ENCODE measurements at regions not wholly inside any gene's neighbourhood (a gene's known extent, or its start where the extent isn't known, plus 50 kb on each side); places are given as distances from the start of the nearest gene placed in this dataset.
"Not testable (repeated sequence)": the region's sequence is repeated elsewhere in the genome, so short reads cannot be mapped to it uniquely, and the experiment has no call there.

GRCh38 chr5:131107128-131107527 lies 57.9 kb downstream of the HINT1 start:
- no peaks in the 10 kb centered on the region for H3K9me3 ChIP-seq (ENCODE audit: insufficient read depth, low read depth, low read length)
- no peaks in the 10 kb centered on the region for H3K4me1 ChIP-seq (ENCODE audit: insufficient read depth, low read length)
- no peak overlapping the region for H3K4me3 ChIP-seq (ENCODE audit: low read length)
- no peaks in the 10 kb centered on the region for H3K27me3 ChIP-seq (ENCODE audit: insufficient read depth, low read length)
- no peak overlapping the region for H3K27ac ChIP-seq (ENCODE audit: low read length)
- H3K9ac ChIP-seq (ENCODE audit: low read depth, low read length), result no peak overlapping the region
- no peaks in the 10 kb centered on the region for H3K36me3 ChIP-seq (ENCODE audit: insufficient read depth, low read depth, low read length)

GRCh38 chr5:131104169-131104808 lies 60.8 kb downstream of the HINT1 start:
- no peak overlapping the region for H3K27ac ChIP-seq (ENCODE audit: low read length)
- H3K9ac ChIP-seq (ENCODE audit: low read depth, low read length), result no peak overlapping the region
- H3K4me1 ChIP-seq (ENCODE audit: insufficient read depth, low read length), result no peaks in the 10 kb centered on the region
- H3K4me3 ChIP-seq (ENCODE audit: low read length), result no peak overlapping the region
- H3K27me3 ChIP-seq (ENCODE audit: insufficient read depth, low read length), result no peaks in the 10 kb centered on the region
- no peaks in the 10 kb centered on the region for H3K9me3 ChIP-seq (ENCODE audit: insufficient read depth, low read depth, low read length)
- no peaks in the 10 kb centered on the region for H3K36me3 ChIP-seq (ENCODE audit: insufficient read depth, low read depth, low read length)

GRCh38 chr5:131096774-131097710 lies 68.0 kb downstream of the HINT1 start:
- H3K27me3 ChIP-seq (ENCODE audit: insufficient read depth, low read length), result no peaks in the 10 kb centered on the region
- no peak overlapping the region for H3K27ac ChIP-seq (ENCODE audit: low read length)
- H3K4me3 ChIP-seq (ENCODE audit: low read length), result no peak overlapping the region
- no peaks in the 10 kb centered on the region for H3K36me3 ChIP-seq (ENCODE audit: insufficient read depth, low read depth, low read length)
- no peak overlapping the region for H3K9ac ChIP-seq (ENCODE audit: low read depth, low read length)
- H3K9me3 ChIP-seq (ENCODE audit: insufficient read depth, low read depth, low read length), result no peaks in the 10 kb centered on the region
- H3K4me1 ChIP-seq (ENCODE audit: insufficient read depth, low read length), result no peaks in the 10 kb centered on the region

GRCh38 chr5:131095561-131095960 lies 69.5 kb downstream of the HINT1 start:
- not testable (repeated sequence) for H3K27me3 ChIP-seq (ENCODE audit: insufficient read depth, low read length); H3K4me1 ChIP-seq (ENCODE audit: insufficient read depth, low read length); H3K4me3 ChIP-seq (ENCODE audit: low read length); H3K9ac ChIP-seq (ENCODE audit: low read depth, low read length); H3K27ac ChIP-seq (ENCODE audit: low read length); H3K9me3 ChIP-seq (ENCODE audit: insufficient read depth, low read depth, low read length); H3K36me3 ChIP-seq (ENCODE audit: insufficient read depth, low read depth, low read length)

GRCh38 chr5:131084436-131084835 lies 80.6 kb downstream of the HINT1 start:
- Histone ChIP-seq H3K4me3 (ENCODE audit: low read length) (no peak overlapping the region), H3K27me3 (ENCODE audit: insufficient read depth, low read length) (no peaks in the 10 kb centered on the region), H3K4me1 (ENCODE audit: insufficient read depth, low read length) (no peaks in the 10 kb centered on the region), H3K36me3 (ENCODE audit: insufficient read depth, low read depth, low read length) (no peaks in the 10 kb centered on the region), H3K27ac (ENCODE audit: low read length) (no peak overlapping the region), H3K9me3 (ENCODE audit: insufficient read depth, low read depth, low read length) (peaks cover 23% of the 10 kb centered on the region; the same call in 1 of the 2 replicates), H3K9ac (ENCODE audit: low read depth, low read length) (no peak overlapping the region)

- H3K9ac ChIP-seq (ENCODE audit: low read depth, low read length), result no peak overlapping the region
- H3K4me1 ChIP-seq (ENCODE audit: insufficient read depth, low read length), result no peaks in the 10 kb centered on the region
- H3K4me3 ChIP-seq (ENCODE audit: low read length), result no peak overlapping the region
- no peak overlapping the region for H3K27ac ChIP-seq (ENCODE audit: low read length)
- H3K36me3 ChIP-seq (ENCODE audit: insufficient read depth, low read depth, low read length), result no peaks in the 10 kb centered on the region
- peaks cover 13% of the 10 kb centered on the region; the same call in 1 of the 2 replicates for H3K9me3 ChIP-seq (ENCODE audit: insufficient read depth, low read depth, low read length)
- no peaks in the 10 kb centered on the region for H3K27me3 ChIP-seq (ENCODE audit: insufficient read depth, low read length)
Observed at GRCh38 chr5:131081913-131082488, 83.1 kb downstream of the HINT1 start.

- peaks cover 7% of the 10 kb centered on the region; the same call in 1 of the 2 replicates for H3K9me3 ChIP-seq (ENCODE audit: insufficient read depth, low read depth, low read length)
- H3K9ac ChIP-seq (ENCODE audit: low read depth, low read length), result no peak overlapping the region
Observed at GRCh38 chr5:131081374-131081773, 83.7 kb downstream of the HINT1 start.

GRCh38 chr5:131079232-131079631 lies 85.8 kb downstream of the HINT1 start:
- no peaks in the 10 kb centered on the region for H3K9me3 ChIP-seq (ENCODE audit: insufficient read depth, low read depth, low read length)
- H3K4me3 ChIP-seq (ENCODE audit: low read length), result no peak overlapping the region
- H3K36me3 ChIP-seq (ENCODE audit: insufficient read depth, low read depth, low read length), result no peaks in the 10 kb centered on the region
- no peak overlapping the region for H3K9ac ChIP-seq (ENCODE audit: low read depth, low read length)
- no peaks in the 10 kb centered on the region for H3K4me1 ChIP-seq (ENCODE audit: insufficient read depth, low read length)
- H3K27me3 ChIP-seq (ENCODE audit: insufficient read depth, low read length), result no peaks in the 10 kb centered on the region
- no peak overlapping the region for H3K27ac ChIP-seq (ENCODE audit: low read length)

More at GRCh38 chr5:131081374-131081773, 83.7 kb downstream of the HINT1 start:
- Histone ChIP-seq H3K27me3 (ENCODE audit: insufficient read depth, low read length) (no peaks in the 10 kb centered on the region), H3K4me1 (ENCODE audit: insufficient read depth, low read length) (no peaks in the 10 kb centered on the region), H3K4me3 (ENCODE audit: low read length) (no peak overlapping the region), H3K27ac (ENCODE audit: low read length) (no peak overlapping the region), H3K36me3 (ENCODE audit: insufficient read depth, low read depth, low read length) (no peaks in the 10 kb centered on the region)

GRCh38 chr5:131068893-131069643 lies 96.0 kb downstream of the HINT1 start:
- Histone ChIP-seq H3K36me3 (ENCODE audit: insufficient read depth, low read depth, low read length) (no peaks in the 10 kb centered on the region), H3K4me3 (ENCODE audit: low read length) (no peak overlapping the region), H3K27ac (ENCODE audit: low read length) (no peak overlapping the region), H3K9ac (ENCODE audit: low read depth, low read length) (no peak overlapping the region), H3K27me3 (ENCODE audit: insufficient read depth, low read length) (no peaks in the 10 kb centered on the region), H3K9me3 (ENCODE audit: insufficient read depth, low read depth, low read length) (peaks cover 9% of the 10 kb centered on the region), H3K4me1 (ENCODE audit: insufficient read depth, low read length) (no peaks in the 10 kb centered on the region)

GRCh38 chr5:131068076-131068475 lies 97.0 kb downstream of the HINT1 start:
- H3K36me3 ChIP-seq (ENCODE audit: insufficient read depth, low read depth, low read length), result no peaks in the 10 kb centered on the region
- no peak overlapping the region for H3K4me3 ChIP-seq (ENCODE audit: low read length)
- H3K9ac ChIP-seq (ENCODE audit: low read depth, low read length), result no peak overlapping the region

GRCh38 chr5:131067636-131068035 lies 97.4 kb downstream of the HINT1 start:
- Histone ChIP-seq H3K9me3 (ENCODE audit: insufficient read depth, low read depth, low read length) (peaks cover 9% of the 10 kb centered on the region), H3K4me3 (ENCODE audit: low read length) (no peak overlapping the region), H3K9ac (ENCODE audit: low read depth, low read length) (no peak overlapping the region), H3K36me3 (ENCODE audit: insufficient read depth, low read depth, low read length) (no peaks in the 10 kb centered on the region), H3K4me1 (ENCODE audit: insufficient read depth, low read length) (no peaks in the 10 kb centered on the region), H3K27me3 (ENCODE audit: insufficient read depth, low read length) (no peaks in the 10 kb centered on the region), H3K27ac (ENCODE audit: low read length) (no peak overlapping the region)

More at GRCh38 chr5:131068076-131068475, 97.0 kb downstream of the HINT1 start:
- H3K4me1 ChIP-seq (ENCODE audit: insufficient read depth, low read length), result no peaks in the 10 kb centered on the region
- H3K27ac ChIP-seq (ENCODE audit: low read length), result no peak overlapping the region
- H3K27me3 ChIP-seq (ENCODE audit: insufficient read depth, low read length), result no peaks in the 10 kb centered on the region
- H3K9me3 ChIP-seq (ENCODE audit: insufficient read depth, low read depth, low read length), result peaks cover 9% of the 10 kb centered on the region

Measured in iPS-20b (cell line).